ENCODE measurements at regions not wholly inside any gene's neighbourhood (a gene's known extent, or its start where the extent isn't known, plus 50 kb on each side); places are given as distances from the start of the nearest gene placed in this dataset.

DNA sequence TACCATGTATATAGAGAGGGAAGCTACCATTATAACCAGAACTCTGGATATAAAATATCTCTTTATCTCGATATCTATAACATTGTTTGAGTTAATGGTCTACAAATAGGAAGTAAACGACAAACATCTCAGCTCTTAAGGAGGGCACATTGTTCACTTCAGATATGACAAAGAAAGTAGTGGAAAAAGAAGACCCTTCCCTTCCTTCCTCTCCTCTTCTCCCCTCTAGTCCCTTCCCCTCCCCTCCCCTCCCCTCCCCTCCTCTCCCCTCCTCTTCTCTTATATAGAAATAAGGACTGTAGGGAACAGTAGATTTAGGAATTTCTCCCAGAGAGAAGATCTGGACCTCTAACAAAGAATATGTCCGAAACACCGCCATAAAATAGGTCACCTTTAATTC, 1731.9 kb upstream of the CDH9 start:
- DNase-seq (ENCODE audit: low spot score), result no peak
- in situ Hi-C loops (cut with MboI; ENCODE audit: low pct_unique_long_range_greater_than_20kb, low sequenced_read_pairs, unreplicated experiment), result no loop called here

GRCh38 chr5:28766565-28767158, 1728.3 kb upstream of the CDH9 start:
- peak; percentile 2 for DNase-seq (ENCODE audit: low spot score)
- in situ Hi-C loops (cut with MboI; ENCODE audit: low pct_unique_long_range_greater_than_20kb, low sequenced_read_pairs, unreplicated experiment), result no loop called here
- TF ChIP-seq CTCF (IDR thresholded peaks at IDR 0.05; ENCODE audit: extremely low read depth, insufficient read depth, missing control alignments), result peak; percentile 31

More for the DNA sequence above, 1731.9 kb upstream of the CDH9 start:
- no peak for TF ChIP-seq CTCF (IDR thresholded peaks at IDR 0.05; ENCODE audit: extremely low read depth, insufficient read depth, missing control alignments)

GRCh38 chr5:28751396-28751795, 1713.0 kb upstream of the CDH9 start:
- DNase-seq (ENCODE audit: low spot score), result no peak
- in situ Hi-C loops (cut with MboI; ENCODE audit: low pct_unique_long_range_greater_than_20kb, low sequenced_read_pairs, unreplicated experiment), result no loop called here
- TF ChIP-seq CTCF (IDR thresholded peaks at IDR 0.05; ENCODE audit: extremely low read depth, insufficient read depth, missing control alignments), result no peak

DNA sequence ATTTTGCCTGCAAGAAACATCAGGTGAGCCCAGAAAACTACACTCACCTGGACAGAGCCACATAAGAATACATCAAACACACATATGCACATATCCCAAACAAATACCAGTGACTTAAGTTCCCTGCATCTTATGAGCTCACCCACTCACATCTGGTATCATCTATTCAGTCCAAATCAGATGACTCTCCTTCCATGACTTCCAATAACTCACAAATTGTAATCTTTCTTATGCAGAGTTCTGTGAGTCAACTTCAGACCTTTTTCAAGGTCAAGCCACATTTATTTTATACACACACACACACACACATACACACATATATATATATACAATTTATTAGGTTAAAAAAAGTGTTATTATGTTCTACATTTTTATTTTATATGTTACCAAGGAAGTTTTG, 1711.9 kb upstream of the CDH9 start:
- DNase-seq (ENCODE audit: low spot score), result no peak
- in situ Hi-C loops (cut with MboI; ENCODE audit: low pct_unique_long_range_greater_than_20kb, low sequenced_read_pairs, unreplicated experiment), result no loop called here
- TF ChIP-seq CTCF (IDR thresholded peaks at IDR 0.05; ENCODE audit: extremely low read depth, insufficient read depth, missing control alignments), result no peak

- TF ChIP-seq CTCF (IDR thresholded peaks at IDR 0.05; ENCODE audit: extremely low read depth, insufficient read depth, missing control alignments), result no peak
- no peak for DNase-seq (ENCODE audit: low spot score)
- in situ Hi-C loops (cut with MboI; ENCODE audit: low pct_unique_long_range_greater_than_20kb, low sequenced_read_pairs, unreplicated experiment), result no loop called here
Measured at GRCh38 chr5:28748446-28748845, 1710.1 kb upstream of the CDH9 start.

- in situ Hi-C loops (cut with MboI; ENCODE audit: low pct_unique_long_range_greater_than_20kb, low sequenced_read_pairs, unreplicated experiment), result no loop called here
Measured at GRCh38 chr5:28743716-28744110, 1705.3 kb upstream of the CDH9 start.

More at GRCh38 chr5:28743716-28744110, 1705.3 kb upstream of the CDH9 start:
- no peak for TF ChIP-seq CTCF (IDR thresholded peaks at IDR 0.05; ENCODE audit: extremely low read depth, insufficient read depth, missing control alignments)
- DNase-seq (ENCODE audit: low spot score), result no peak
